Stimulated activated CD8-positive, alpha-beta memory T cell treated with anti-CD3 and anti-CD28 coated beads, Interleukin-12 subunit alpha, Interleukin-12 subunit beta, amount 100 ng/mL, for 24 hours (primary cell): ENCODE measurements at regions not wholly inside any gene's neighbourhood (a gene's known extent, or its start where the extent isn't known, plus 50 kb on each side); places are given as distances from the start of the nearest gene placed in this dataset.

ENCODE experiments used
- DNase-seq: peaks from one replicate; pipeline ENCODE4 v3.0.0-alpha.2; 2020; ENCODE audit errors: extremely low read depth

- no peak for DNase-seq
These were observed 309.8 kb downstream of the LMO7 start for GRCh38 chr13:75945841-75946482.

- DNase-seq: no peak
These were observed 302.9 kb downstream of the LMO7 start for GRCh38 chr13:75938811-75939560.

GRCh38 chr13:75936791-75937190 is 300.7 kb downstream of the LMO7 start:
- DNase-seq: no peak

DNA sequence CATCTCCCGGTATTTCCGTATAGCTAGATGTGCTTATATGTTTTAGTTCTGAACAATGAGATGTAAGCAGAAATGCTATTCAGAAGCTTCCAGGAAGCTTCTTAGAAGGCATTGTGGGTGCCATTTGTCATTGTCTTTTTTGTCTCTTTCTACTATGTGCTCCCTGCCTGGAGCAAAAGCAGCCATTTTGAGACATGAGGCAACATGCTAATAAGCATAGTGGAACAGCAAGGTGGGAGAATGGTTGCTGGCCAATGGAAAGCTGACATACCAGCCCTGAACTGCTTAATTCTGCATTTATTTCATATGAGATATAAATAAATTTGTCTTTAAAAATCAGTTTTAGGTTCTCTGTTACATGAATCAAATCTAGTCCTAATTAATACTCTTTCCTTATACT is 299.7 kb downstream of the LMO7 start:
- DNase-seq: no peak

- no peak for DNase-seq
These were observed 298.8 kb downstream of the LMO7 start for GRCh38 chr13:75934889-75935288.

DNA sequence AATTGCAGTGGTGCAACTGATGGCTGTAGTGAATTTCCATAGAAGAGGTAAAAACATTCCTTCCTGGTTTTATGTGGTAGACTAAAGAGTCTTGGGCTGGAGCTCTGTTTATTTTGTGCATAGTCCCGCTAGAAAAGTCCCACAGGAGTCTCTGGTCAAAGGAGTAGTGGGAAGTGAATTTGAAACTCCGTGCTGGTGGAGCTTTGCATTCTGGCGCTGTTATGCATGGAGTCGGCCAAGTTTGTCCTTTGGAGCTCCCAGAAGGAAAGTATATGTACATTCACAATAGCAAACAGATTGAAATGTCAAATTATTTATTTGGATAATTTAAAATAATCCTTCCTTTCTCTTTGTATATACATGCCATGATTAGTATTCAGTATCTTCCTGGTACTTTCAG is 296.5 kb downstream of the LMO7 start:
- DNase-seq: no peak

- DNase-seq: no peak
These were observed 295.0 kb downstream of the LMO7 start for GRCh38 chr13:75931116-75931515.

DNA sequence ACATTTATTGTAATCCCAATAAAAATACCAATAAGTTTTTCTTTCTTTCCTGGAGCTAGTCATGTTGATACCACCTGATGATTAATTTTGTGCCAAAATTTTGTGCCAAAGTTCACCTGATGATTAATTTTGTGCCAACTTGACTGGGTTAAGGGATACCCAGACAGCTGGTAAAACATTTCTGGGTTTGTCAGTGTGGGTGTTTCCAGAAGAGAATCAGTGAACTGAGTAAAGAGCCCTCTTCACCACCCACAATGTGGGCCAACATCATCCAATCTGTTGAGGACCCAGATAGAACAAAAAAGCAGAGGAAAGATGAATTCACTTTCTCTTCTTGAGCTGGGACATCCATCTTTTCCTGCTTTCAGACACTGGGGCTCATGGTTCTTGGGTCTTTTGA is 292.9 kb downstream of the LMO7 start:
- DNase-seq: no peak

DNA sequence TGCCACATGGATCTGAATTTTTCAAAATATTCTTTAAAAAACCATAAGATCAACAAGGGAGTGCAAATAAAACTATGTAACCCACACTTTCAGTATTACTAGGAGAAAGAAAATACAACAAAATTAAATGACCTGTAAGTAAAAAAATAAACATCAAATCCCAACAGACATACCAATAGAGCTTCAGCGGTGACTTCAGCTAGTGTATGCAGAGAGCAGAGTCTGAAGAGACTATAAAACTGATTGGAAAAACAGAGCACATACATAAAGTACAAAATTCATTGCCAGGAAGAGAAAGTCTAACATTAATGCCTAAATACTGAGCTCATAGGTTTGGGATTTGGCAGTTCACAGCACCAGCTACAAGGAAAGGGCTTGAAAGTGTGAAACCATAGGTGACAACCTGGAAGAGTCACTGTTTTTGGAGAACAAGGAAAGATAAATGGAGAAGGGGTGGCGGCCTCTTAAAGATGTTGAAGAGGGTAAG is 291.1 kb downstream of the LMO7 start:
- no peak for DNase-seq

- no peak for DNase-seq
These were observed 284.4 kb downstream of the LMO7 start for GRCh38 chr13:75920536-75920935.

DNA sequence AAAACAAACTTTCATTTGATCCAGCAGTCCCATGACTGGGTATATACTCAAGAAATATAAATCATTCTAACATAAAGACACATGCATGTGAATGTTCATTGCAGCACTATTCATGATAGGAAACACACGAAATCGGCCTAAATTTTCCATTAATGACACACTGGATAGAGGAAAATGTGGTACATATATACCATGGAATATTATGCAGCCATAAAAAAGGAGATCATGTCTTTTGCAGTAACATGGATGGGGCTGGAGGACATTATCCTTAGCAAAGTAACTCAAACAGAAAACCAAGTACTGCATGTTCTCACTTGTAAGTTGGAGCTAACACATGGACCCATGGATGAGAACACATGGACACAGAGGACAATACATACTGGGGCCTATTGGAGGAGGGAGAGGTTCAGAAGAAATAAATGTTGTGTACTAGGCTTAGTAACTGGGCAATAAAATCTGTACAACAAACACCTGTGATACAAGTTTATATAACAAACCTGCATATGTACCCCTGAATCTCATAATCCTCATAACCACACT is 283.6 kb downstream of the LMO7 start:
- DNase-seq: no peak

- no peak for DNase-seq
These were observed 278.9 kb downstream of the LMO7 start for GRCh38 chr13:75915066-75915465.

- no peak for DNase-seq
These were observed 277.8 kb downstream of the LMO7 start for GRCh38 chr13:75913925-75914324.

DNA sequence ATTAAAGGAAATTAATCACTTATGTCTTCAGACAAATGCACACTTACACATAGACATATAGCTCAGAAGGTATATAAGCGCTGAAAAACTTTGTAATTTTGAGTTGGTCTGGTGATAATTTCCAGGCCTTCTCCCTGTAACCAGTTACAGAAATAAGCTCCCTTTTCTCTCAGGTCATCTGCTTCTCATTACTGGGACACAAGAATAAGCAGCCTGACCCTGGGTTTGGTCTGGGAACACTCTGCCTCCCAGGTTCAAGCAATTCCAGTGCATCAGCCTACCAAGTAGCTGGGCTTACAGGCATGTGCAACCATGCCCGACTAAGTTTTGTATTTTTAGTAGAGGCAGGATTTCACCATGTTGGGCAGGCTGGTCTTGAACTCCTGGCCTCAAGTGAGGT is 274.5 kb downstream of the LMO7 start:
- no peak for DNase-seq
